Colonic mucosa (tissue), 4 donors: ENCODE measurements at regions not wholly inside any gene's neighbourhood (a gene's known extent, or its start where the extent isn't known, plus 50 kb on each side); places are given as distances from the start of the nearest gene placed in this dataset.

Experiments used
- DNase-seq: peaks from one replicate; pipeline ENCODE4 v3.0.0-alpha.2; 2020
- H3K27ac ChIP-seq: fragments of 200-600 bp; one replicate; pipeline ENCODE4 v1.8.0; 2021
- H3K27me3 ChIP-seq: fragments of 200-600 bp; one replicate; pipeline ENCODE4 v1.8.0; 2021
- H3K36me3 ChIP-seq: fragments of 200-600 bp; one replicate; pipeline ENCODE4 v1.8.0; 2021
- H3K4me1 ChIP-seq: fragments of 200-600 bp; one replicate; pipeline ENCODE4 v1.8.0; 2021; ENCODE audit warnings: mild to moderate bottlenecking
- H3K4me3 ChIP-seq: fragments of 200-600 bp; one replicate; pipeline ENCODE4 v1.8.0; 2021
- H3K9ac ChIP-seq, 2 donors: one replicate each; pipeline ENCODE4 v1.7.0; 2013; ENCODE audit warnings: control low read depth in 2 of 2, low read depth in 2 of 2, low read length in 2 of 2
- H3K9me3 ChIP-seq: fragments of 200-600 bp; one replicate; pipeline ENCODE4 v1.8.0; 2021
- CTCF ChIP-seq: fragments of 200-600 bp; IDR thresholded peaks from one replicate; pipeline ENCODE4 v1.8.0; 2022; ENCODE audit warnings: antibody characterized with exemption, mild to moderate bottlenecking
- intact Hi-C: fragments of 100-400 bp; cut with DNase I; formaldehyde crosslinking; loops from one replicate; pipeline ENCODE4 v1.14.1; 2022
- donor health status: healthy.
- donor health status: DM: no; HTN: no; CAD: no.
- donor health status: DM: no; HTN: no; CAD: no.

- no peak for DNase-seq
- no peak for TF ChIP-seq CTCF
- no peaks in the 10 kb centered on the region for H3K4me1 ChIP-seq
Measured at GRCh38 chr21:35602811-35603362, 457.4 kb downstream of the SETD4 start.

GRCh38 chr21:35601211-35601610, 459.1 kb downstream of the SETD4 start:
- intact Hi-C loops, result no loop called here
- no peaks in the 10 kb centered on the region for H3K36me3 ChIP-seq
- TF ChIP-seq CTCF, result no peak

More at GRCh38 chr21:35602811-35603362, 457.4 kb downstream of the SETD4 start:
- Histone ChIP-seq H3K9ac (no peak overlapping the region), H3K27me3 (no peaks in the 10 kb centered on the region), H3K9me3 (no peaks in the 10 kb centered on the region), H3K27ac (no peak overlapping the region), H3K36me3 (no peaks in the 10 kb centered on the region), H3K4me3 (no peak overlapping the region)
- intact Hi-C loops, result no loop called here

GRCh38 chr21:35599164-35599563, 461.2 kb downstream of the SETD4 start:
- Histone ChIP-seq H3K27me3 (peaks cover 6% of the 10 kb centered on the region), H3K27ac (no peak overlapping the region), H3K4me3 (no peak overlapping the region), H3K9me3 (no peaks in the 10 kb centered on the region), H3K36me3 (no peaks in the 10 kb centered on the region), H3K9ac (no peak overlapping the region), H3K4me1 (no peaks in the 10 kb centered on the region)
- no peak for DNase-seq
- intact Hi-C loops, result no loop called here
- TF ChIP-seq CTCF, result no peak

More at GRCh38 chr21:35601211-35601610, 459.1 kb downstream of the SETD4 start:
- H3K27ac ChIP-seq, result no peak overlapping the region
- no peak overlapping the region for H3K9ac ChIP-seq
- no peaks in the 10 kb centered on the region for H3K4me1 ChIP-seq
- no peak for DNase-seq
- no peak overlapping the region for H3K4me3 ChIP-seq
- H3K27me3 ChIP-seq, result no peaks in the 10 kb centered on the region
- H3K9me3 ChIP-seq, result no peaks in the 10 kb centered on the region

- DNase-seq, result no peak
- no peak for TF ChIP-seq CTCF
- Histone ChIP-seq H3K27me3 (peaks cover 6% of the 10 kb centered on the region), H3K27ac (no peak overlapping the region), H3K4me3 (no peak overlapping the region), H3K36me3 (no peaks in the 10 kb centered on the region), H3K4me1 (no peaks in the 10 kb centered on the region), H3K9ac (no peak overlapping the region), H3K9me3 (no peaks in the 10 kb centered on the region)
- intact Hi-C loops, result no loop called here
Measured at GRCh38 chr21:35597750-35598339, 462.5 kb downstream of the SETD4 start.

GRCh38 chr21:35594905-35595304, 465.4 kb downstream of the SETD4 start:
- Histone ChIP-seq H3K9ac (no peak overlapping the region), H3K36me3 (no peaks in the 10 kb centered on the region), H3K9me3 (no peaks in the 10 kb centered on the region), H3K4me1 (no peaks in the 10 kb centered on the region), H3K4me3 (no peak overlapping the region), H3K27ac (no peak overlapping the region), H3K27me3 (peaks cover 6% of the 10 kb centered on the region)
- no peak for TF ChIP-seq CTCF
- intact Hi-C loops, result no loop called here
- no peak for DNase-seq
